CD8-positive, alpha-beta memory T cell (primary cell): ENCODE measurements at regions not wholly inside any gene's neighbourhood (a gene's known extent, or its start where the extent isn't known, plus 50 kb on each side); places are given as distances from the start of the nearest gene placed in this dataset.
"Not testable (repeated sequence)": the region's sequence is repeated elsewhere in the genome, so short reads cannot be mapped to it uniquely, and the experiment has no call there.

Experiments
- CTCF ChIA-PET: fragments of 350-600 bp; sonication (Branson Sonifier 250); formaldehyde crosslinking; loops from one replicate; lab custom pipeline; 2021; ENCODE audit warnings: antibody characterized with exemption; lab: Charles Lee
- POLR2A ChIA-PET: fragments of 350-600 bp; sonication (Branson Sonifier 250); formaldehyde crosslinking; loops from one replicate; lab custom pipeline; 2021; ENCODE audit warnings: antibody characterized with exemption; lab: Charles Lee
- DNase-seq, 5 donors: peaks; one replicate each; pipeline versions ENCODE4 v3.0.0 to v3.0.0-alpha.2; 2020 to 2022; ENCODE audit warnings: mixed read lengths in 1 of 5
- H3K27ac ChIP-seq: one replicate; pipeline ENCODE4 v1.7.0; 2013; ENCODE audit warnings: low read depth, mild to moderate bottlenecking, low read length, moderate library complexity
- H3K27me3 ChIP-seq: 2 replicates; pipeline ENCODE4 v1.7.0; 2013; ENCODE audit warnings: low read length, mild to moderate bottlenecking; ENCODE audit not compliant: insufficient read depth, poor library complexity, severe bottlenecking
- H3K36me3 ChIP-seq: 2 replicates; pipeline ENCODE4 v1.7.0; 2013; ENCODE audit warnings: mild to moderate bottlenecking, low read length, moderate library complexity; ENCODE audit not compliant: insufficient read depth
- H3K4me1 ChIP-seq: 2 replicates; pipeline ENCODE4 v1.7.0; 2013; ENCODE audit warnings: mild to moderate bottlenecking, low read length, moderate library complexity; ENCODE audit not compliant: insufficient read depth
- H3K4me3 ChIP-seq: 2 replicates; pipeline ENCODE4 v1.7.0; 2013; ENCODE audit warnings: mild to moderate bottlenecking, low read length
- H3K9me3 ChIP-seq: 2 replicates; pipeline ENCODE4 v1.7.0; 2013; ENCODE audit warnings: mild to moderate bottlenecking, low read length
- H3K27ac Mint-ChIP-seq, 8 donors: one replicate each; pipeline ENCODE4 v1.8.0; 2020 to 2021; ENCODE audit warnings: mixed read lengths in 8 of 8, mild to moderate bottlenecking in 6 of 8, inconsistent platforms in 3 of 8, moderate library complexity in 3 of 8
- H3K27me3 Mint-ChIP-seq, 2 donors: one replicate each; pipeline ENCODE4 v1.8.0; 2020 to 2021; ENCODE audit warnings: mixed read lengths in 2 of 2, mild to moderate bottlenecking in 1 of 2, moderate library complexity in 1 of 2
- H3K36me3 Mint-ChIP-seq, 3 donors: one replicate each; pipeline ENCODE4 v1.8.0; 2020 to 2021; ENCODE audit warnings: mixed read lengths in 3 of 3, inconsistent platforms in 1 of 3, mild to moderate bottlenecking in 1 of 3
- H3K4me1 Mint-ChIP-seq, 3 donors: one replicate each; pipeline ENCODE4 v1.8.0; 2020 to 2021; ENCODE audit warnings: mixed read lengths in 3 of 3, inconsistent platforms in 1 of 3, mild to moderate bottlenecking in 1 of 3
- H3K4me3 Mint-ChIP-seq, 7 donors: one replicate each; pipeline ENCODE4 v1.8.0; 2020 to 2021; ENCODE audit warnings: mixed read lengths in 7 of 7, mild to moderate bottlenecking in 6 of 7, moderate library complexity in 4 of 7, inconsistent platforms in 2 of 7
- H3K9me3 Mint-ChIP-seq, 5 donors: one replicate each; pipeline ENCODE4 v1.8.0; 2020 to 2022; ENCODE audit warnings: mixed read lengths in 5 of 5, mild to moderate bottlenecking in 3 of 5, moderate library complexity in 2 of 5, inconsistent platforms in 1 of 5

GRCh38 chr9:86475255-86475654 is 121.0 kb upstream of the TUT7 start:
- H3K4me3 ChIP-seq, H3K27ac ChIP-seq, H3K4me1 ChIP-seq, H3K36me3 ChIP-seq, H3K9me3 Mint-ChIP-seq, H3K4me1 Mint-ChIP-seq, DNase-seq, H3K9me3 ChIP-seq, H3K4me3 Mint-ChIP-seq, H3K36me3 Mint-ChIP-seq, H3K27me3 ChIP-seq, POLR2A ChIA-PET, CTCF ChIA-PET, H3K27ac Mint-ChIP-seq: not testable (repeated sequence)
- H3K27me3 Mint-ChIP-seq = peaks cover 9 to 14% of the 10 kb centered on the region in 2 donors

GRCh38 chr9:86471171-86471815 is 117.1 kb upstream of the TUT7 start:
- no peak overlapping the region for H3K4me3 ChIP-seq
- H3K36me3 Mint-ChIP-seq = peaks cover 0 to 2% (median 0%) of the 10 kb centered on the region in 3 donors
- H3K27ac ChIP-seq = no peak overlapping the region
- H3K36me3 ChIP-seq = no peaks in the 10 kb centered on the region
- no peaks in the 10 kb centered on the region for H3K4me1 Mint-ChIP-seq
- no peaks in the 10 kb centered on the region for H3K9me3 Mint-ChIP-seq
- POLR2A ChIA-PET = no interaction called here
- H3K4me1 ChIP-seq = no peaks in the 10 kb centered on the region
- peaks cover 9 to 15% of the 10 kb centered on the region in 2 donors for H3K27me3 Mint-ChIP-seq
- H3K4me3 Mint-ChIP-seq = no peak overlapping the region
- H3K27ac Mint-ChIP-seq = no peak overlapping the region
- H3K27me3 ChIP-seq = no peaks in the 10 kb centered on the region
- no peak for DNase-seq
- H3K9me3 ChIP-seq = no peaks in the 10 kb centered on the region
- CTCF ChIA-PET = no interaction called here

- CTCF ChIA-PET = no interaction called here
- Mint-ChIP-seq H3K4me1 (no peaks in the 10 kb centered on the region), H3K4me3 (no peak overlapping the region), H3K9me3 (no peaks in the 10 kb centered on the region), H3K27ac (no peak overlapping the region), H3K36me3 (peaks cover 0 to 2% (median 0%) of the 10 kb centered on the region in 3 donors), H3K27me3 (peaks cover 9 to 15% of the 10 kb centered on the region in 2 donors)
- POLR2A ChIA-PET = no interaction called here
- H3K27me3 ChIP-seq = no peaks in the 10 kb centered on the region
- no peak overlapping the region for H3K27ac ChIP-seq
- no peaks in the 10 kb centered on the region for H3K36me3 ChIP-seq
- H3K4me1 ChIP-seq = no peaks in the 10 kb centered on the region
- no peak overlapping the region for H3K4me3 ChIP-seq
- H3K9me3 ChIP-seq = no peaks in the 10 kb centered on the region
- DNase-seq = no peak
These were observed 116.1 kb upstream of the TUT7 start for GRCh38 chr9:86470326-86470725.

DNA sequence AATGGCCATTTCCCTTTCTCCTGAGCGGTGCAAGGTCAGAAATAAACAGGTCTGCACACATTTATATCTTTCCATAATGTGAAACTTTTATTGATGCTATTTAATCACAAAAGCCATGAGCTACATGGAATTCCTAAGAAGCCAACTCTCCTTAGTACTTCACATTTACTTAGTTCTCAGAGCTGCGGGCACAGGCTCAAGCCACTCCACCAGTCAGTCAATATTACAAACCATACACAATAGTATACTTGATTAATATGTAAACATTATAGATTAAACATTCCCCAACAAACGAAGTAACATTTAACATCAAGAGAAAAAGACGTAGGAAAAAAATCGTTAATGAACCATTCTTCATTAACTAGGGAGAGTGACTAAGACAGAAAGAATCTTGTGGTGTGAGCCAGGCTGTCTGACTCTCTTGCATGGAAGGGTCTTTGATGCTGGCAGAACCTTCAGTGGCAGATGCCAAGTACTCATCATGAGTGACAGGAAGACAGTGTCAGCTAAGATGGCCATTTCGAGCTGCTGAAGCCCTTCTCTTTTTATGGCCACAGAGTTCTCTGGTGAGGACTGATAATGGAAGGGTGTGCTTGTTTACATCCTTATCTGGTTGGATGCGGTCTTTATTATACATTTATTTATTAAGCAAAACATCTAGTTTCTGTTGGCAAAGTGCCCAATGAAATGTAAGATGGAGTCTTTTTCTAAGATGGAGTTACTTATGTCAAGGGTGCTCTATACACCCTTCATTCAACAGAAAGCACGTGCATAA is 115.5 kb upstream of the TUT7 start:
- POLR2A ChIA-PET = no interaction called here
- DNase-seq = no peak
- no peak overlapping the region for H3K4me3 Mint-ChIP-seq
- Histone ChIP-seq H3K27me3 (no peaks in the 10 kb centered on the region), H3K4me1 (no peaks in the 10 kb centered on the region), H3K4me3 (no peak overlapping the region), H3K27ac (no peak overlapping the region), H3K36me3 (no peaks in the 10 kb centered on the region), H3K9me3 (no peaks in the 10 kb centered on the region)
- CTCF ChIA-PET = no interaction called here
- no peaks in the 10 kb centered on the region for H3K4me1 Mint-ChIP-seq
- peaks cover 0 to 2% (median 0%) of the 10 kb centered on the region in 3 donors for H3K36me3 Mint-ChIP-seq
- peaks cover 10 to 15% of the 10 kb centered on the region in 2 donors for H3K27me3 Mint-ChIP-seq
- no peak overlapping the region for H3K27ac Mint-ChIP-seq
- no peaks in the 10 kb centered on the region for H3K9me3 Mint-ChIP-seq

DNA sequence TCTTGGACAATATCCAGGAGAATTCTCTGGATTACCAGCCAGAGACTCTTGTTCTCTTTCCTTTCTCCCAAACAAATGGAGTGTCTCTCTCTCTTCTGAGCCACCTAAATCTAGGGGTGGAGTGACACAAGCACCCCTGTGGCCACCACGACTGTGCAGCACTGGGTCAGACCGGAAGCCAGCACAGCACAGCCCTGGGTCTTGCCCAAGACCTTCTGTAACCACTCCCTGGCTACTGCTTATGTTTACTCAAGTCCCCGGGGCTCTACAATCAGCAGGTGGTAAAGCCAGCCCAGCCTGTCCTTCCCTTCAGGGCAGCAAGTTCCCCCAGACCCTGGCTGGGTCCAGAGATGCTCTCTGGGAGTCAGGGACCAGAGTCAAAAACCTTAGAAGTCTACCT is 110.0 kb upstream of the TUT7 start:
- Mint-ChIP-seq H3K9me3 (no peaks in the 10 kb centered on the region), H3K4me1 (no peaks in the 10 kb centered on the region), H3K36me3 (peaks cover 0 to under 1% (median 0%) of the 10 kb centered on the region in 3 donors), H3K27ac (no peak overlapping the region), H3K27me3 (peaks cover 6 to 9% of the 10 kb centered on the region in 2 donors), H3K4me3 (no peak overlapping the region)
- POLR2A ChIA-PET = no interaction called here
- no peaks in the 10 kb centered on the region for H3K36me3 ChIP-seq
- H3K9me3 ChIP-seq = no peaks in the 10 kb centered on the region
- H3K4me3 ChIP-seq = no peak overlapping the region
- DNase-seq = no peak
- no peaks in the 10 kb centered on the region for H3K27me3 ChIP-seq
- no peaks in the 10 kb centered on the region for H3K4me1 ChIP-seq
- CTCF ChIA-PET = no interaction called here
- no peak overlapping the region for H3K27ac ChIP-seq

- ChIA-PET POLR2A (no interaction called here), CTCF (no interaction called here)
- Histone ChIP-seq H3K27me3 (no peaks in the 10 kb centered on the region), H3K36me3 (no peaks in the 10 kb centered on the region), H3K4me1 (no peaks in the 10 kb centered on the region), H3K4me3 (no peak overlapping the region), H3K27ac (no peak overlapping the region), H3K9me3 (no peaks in the 10 kb centered on the region)
- Mint-ChIP-seq H3K9me3 (no peaks in the 10 kb centered on the region), H3K27me3 (peaks cover 1 to 4% of the 10 kb centered on the region in 2 donors), H3K27ac (no peak overlapping the region), H3K4me1 (no peaks in the 10 kb centered on the region), H3K4me3 (no peak overlapping the region), H3K36me3 (no peaks in the 10 kb centered on the region)
- no peak for DNase-seq
These were observed 106.2 kb upstream of the TUT7 start for GRCh38 chr9:86460216-86461002.

DNA sequence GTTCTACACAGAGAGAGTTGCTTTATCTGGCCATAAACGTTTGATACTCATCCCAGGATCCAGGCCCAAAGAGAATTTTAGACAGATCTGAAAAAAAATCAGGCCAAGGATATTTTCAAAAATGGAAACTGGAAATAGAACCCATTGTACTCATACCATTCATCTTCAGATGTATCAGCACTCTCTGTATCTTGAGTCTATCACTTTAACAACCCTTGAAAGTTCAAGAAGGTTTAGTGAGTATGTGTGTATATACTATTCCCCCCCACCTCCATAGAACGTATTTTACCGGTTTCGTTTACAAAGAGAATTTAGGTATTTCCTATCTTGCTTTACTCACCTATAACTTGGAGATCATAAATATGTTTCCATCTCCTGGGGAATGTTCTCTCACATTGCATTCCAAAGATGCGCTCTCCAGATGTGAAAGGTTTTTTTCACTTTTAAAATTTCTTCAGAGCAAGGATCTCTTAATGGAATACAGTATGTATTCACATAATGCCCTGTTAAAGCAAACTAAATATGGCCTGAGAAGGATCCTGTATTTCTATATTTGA is 105.5 kb upstream of the TUT7 start:
- no peak overlapping the region for H3K4me3 ChIP-seq
- Mint-ChIP-seq H3K4me3 (no peak overlapping the region), H3K27ac (no peak overlapping the region), H3K4me1 (no peaks in the 10 kb centered on the region), H3K27me3 (peaks cover 0 to 4% of the 10 kb centered on the region in 2 donors), H3K36me3 (no peaks in the 10 kb centered on the region), H3K9me3 (no peaks in the 10 kb centered on the region)
- no peaks in the 10 kb centered on the region for H3K4me1 ChIP-seq
- no peaks in the 10 kb centered on the region for H3K9me3 ChIP-seq
- ChIA-PET POLR2A (no interaction called here), CTCF (no interaction called here)
- H3K36me3 ChIP-seq = no peaks in the 10 kb centered on the region
- H3K27ac ChIP-seq = no peak overlapping the region
- no peaks in the 10 kb centered on the region for H3K27me3 ChIP-seq
- DNase-seq = no peak

DNA sequence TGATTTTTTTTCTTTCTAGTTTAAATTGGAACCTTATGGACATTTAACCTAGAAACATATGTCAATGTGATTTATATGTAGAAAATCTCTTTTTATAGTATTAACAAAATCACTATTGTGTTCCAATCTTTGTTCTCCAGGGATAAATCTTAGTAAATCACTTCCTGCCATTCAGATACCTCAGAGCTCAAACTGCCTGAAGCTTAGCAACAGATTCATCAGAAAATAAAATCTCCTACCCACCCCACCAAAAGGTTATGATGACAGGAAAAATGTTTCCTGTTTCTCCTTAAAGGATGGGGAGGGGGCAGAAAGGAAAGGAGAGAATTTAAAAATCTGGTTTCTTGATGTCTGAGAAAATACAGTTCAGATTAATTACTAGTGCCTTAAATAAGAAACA is 105.0 kb upstream of the TUT7 start:
- Histone ChIP-seq H3K36me3 (no peaks in the 10 kb centered on the region), H3K27ac (no peak overlapping the region), H3K9me3 (no peaks in the 10 kb centered on the region), H3K4me1 (no peaks in the 10 kb centered on the region), H3K4me3 (no peak overlapping the region), H3K27me3 (no peaks in the 10 kb centered on the region)
- Mint-ChIP-seq H3K27me3 (peaks cover 0 to 4% of the 10 kb centered on the region in 2 donors), H3K27ac (no peak overlapping the region), H3K4me3 (no peak overlapping the region), H3K36me3 (no peaks in the 10 kb centered on the region), H3K9me3 (no peaks in the 10 kb centered on the region), H3K4me1 (no peaks in the 10 kb centered on the region)
- ChIA-PET POLR2A (no interaction called here), CTCF (no interaction called here)
- DNase-seq = no peak
